Aorta (tissue), 5 donors: ENCODE measurements at regions not wholly inside any gene's neighbourhood (a gene's known extent, or its start where the extent isn't known, plus 50 kb on each side); places are given as distances from the start of the nearest gene placed in this dataset.
"Not testable (repeated sequence)": the region's sequence is repeated elsewhere in the genome, so short reads cannot be mapped to it uniquely, and the experiment has no call there.

ENCODE experiments used
- ATAC-seq: fragments of 200-7000 bp; cut with Tn5 transposase; one replicate; pipeline ENCODE4 v1.9.1; 2022; ENCODE audit warnings: moderate library complexity; ENCODE audit not compliant: low FRiP score
- DNase-seq, 2 donors: peaks; one replicate each; pipeline ENCODE4 v3.0.0-alpha.2; 2020
- H3K27ac ChIP-seq, 2 donors: one replicate each; pipeline ENCODE4 v1.5.1; 2013; ENCODE audit warnings: low read length in 2 of 2, mild to moderate bottlenecking in 2 of 2, moderate library complexity in 2 of 2, control low read depth in 1 of 2, inconsistent platforms in 1 of 2, low read depth in 1 of 2
- H3K27me3 ChIP-seq, 2 donors: one replicate each; pipeline ENCODE4 v1.6.1; 2013; ENCODE audit warnings: control low read depth in 1 of 2, low read length in 1 of 2, mild to moderate bottlenecking in 1 of 2, moderate library complexity in 1 of 2; ENCODE audit not compliant: insufficient read depth in 2 of 2, control insufficient read depth in 1 of 2
- H3K36me3 ChIP-seq, 2 donors: one replicate each; pipeline ENCODE4 v1.6.1; 2013; ENCODE audit warnings: control low read depth in 1 of 2, low read length in 1 of 2, mild to moderate bottlenecking in 1 of 2; ENCODE audit not compliant: insufficient read depth in 2 of 2, control insufficient read depth in 1 of 2
- H3K4me1 ChIP-seq, 2 donors: one replicate each; pipeline ENCODE4 v1.6.1; 2013; ENCODE audit warnings: low read length in 2 of 2, control low read depth in 1 of 2, mild to moderate bottlenecking in 1 of 2, moderate library complexity in 1 of 2; ENCODE audit not compliant: insufficient read depth in 2 of 2, control insufficient read depth in 1 of 2
- H3K4me3 ChIP-seq, 2 donors: one replicate each; pipeline ENCODE4 v1.5.1; 2013; ENCODE audit warnings: low read length in 2 of 2, control low read depth in 1 of 2, mild to moderate bottlenecking in 1 of 2
- H3K9me3 ChIP-seq: one replicate; pipeline ENCODE4 v1.6.1; 2013; ENCODE audit warnings: mild to moderate bottlenecking, low read length; ENCODE audit not compliant: control insufficient read depth
- WGBS, 2 donors: extraction: QIAGEN DNeasy Blood & Tissue Kit; methylation state at CpG; one replicate each; pipeline ENCODE4 v1.1.7; 2013; 5-methylcytosine and 5-hydroxymethylcytosine counted together
- intact Hi-C, 2 donors: fragments of 100-400 bp; cut with DNase I; formaldehyde crosslinking; loops; one replicate each; pipeline versions ENCODE4 v1.14.2 to v1.15.0; 2022
- donor health status: healthy with polysubstance abuse.
- donor health status: Bipolar disorder and iron deficiency.
- donor health status: DM: no; HTN: no; CAD: no.
- donor health status: DM: no; HTN: no; CAD: no.
- donor health status: DM: yes; HTN: yes; CAD: no.

- Histone ChIP-seq H3K36me3 (no peaks in the 10 kb centered on the region), H3K4me3 (no peak overlapping the region), H3K4me1 (no peaks in the 10 kb centered on the region), H3K9me3 (no peaks in the 10 kb centered on the region), H3K27me3 (no peaks in the 10 kb centered on the region), H3K27ac (no peak overlapping the region)
- 44 to 82% methylated on average over 1 of the region's 1 CpG for WGBS, 2 donors
- DNase-seq: no peak
- no peak for ATAC-seq
- intact Hi-C loops: no loop called here
Measured at GRCh38 chr7:81492240-81492639, 277.6 kb downstream of the HGF start.

DNA sequence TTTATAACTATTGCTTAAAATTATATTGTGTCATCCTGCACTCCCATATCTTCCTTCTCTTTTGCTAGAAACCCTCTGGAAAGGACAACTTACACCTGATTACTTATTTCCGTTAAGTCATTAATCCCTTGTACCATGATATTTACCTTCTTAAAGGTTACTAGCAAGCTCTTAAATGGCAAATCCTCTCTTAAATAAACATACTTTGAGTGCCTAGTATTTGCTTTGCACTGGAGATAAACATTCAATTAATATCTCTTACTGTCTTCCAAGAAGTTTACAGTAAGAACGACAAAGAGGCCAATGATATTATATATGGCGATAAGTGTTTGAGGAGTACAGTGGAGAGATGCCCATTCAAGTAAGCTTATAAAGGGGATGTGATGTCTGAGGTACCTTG lies 278.3 kb downstream of the HGF start:
- ATAC-seq: no peak
- H3K27ac ChIP-seq: no peak overlapping the region
- no peak overlapping the region for H3K4me3 ChIP-seq
- no peaks in the 10 kb centered on the region for H3K9me3 ChIP-seq
- H3K27me3 ChIP-seq: no peaks in the 10 kb centered on the region
- H3K4me1 ChIP-seq: no peaks in the 10 kb centered on the region
- no peak for DNase-seq
- 89 to 91% methylated on average over 3 of the region's 3 CpGs for WGBS, 2 donors
- no peaks in the 10 kb centered on the region for H3K36me3 ChIP-seq
- intact Hi-C loops: no loop called here

- ATAC-seq (no peak), DNase-seq (no peak)
- no peak overlapping the region for H3K27ac ChIP-seq
- WGBS, 2 donors: 16 to 22% methylated on average over 2 of the region's 2 CpGs
- H3K27me3 ChIP-seq: no peaks in the 10 kb centered on the region
- no peaks in the 10 kb centered on the region for H3K9me3 ChIP-seq
- peaks cover 0 to 1% of the 10 kb centered on the region in 2 donors for H3K4me1 ChIP-seq
- H3K4me3 ChIP-seq: no peak overlapping the region
- intact Hi-C loops: loop anchor here (10.0 kb wide), 2 partner anchors 1087 to 1237 kb away; no protein-coding TSS in a partner anchor
- H3K36me3 ChIP-seq: no peaks in the 10 kb centered on the region
Measured at GRCh38 chr7:81488210-81488609, 281.6 kb downstream of the HGF start.

DNA sequence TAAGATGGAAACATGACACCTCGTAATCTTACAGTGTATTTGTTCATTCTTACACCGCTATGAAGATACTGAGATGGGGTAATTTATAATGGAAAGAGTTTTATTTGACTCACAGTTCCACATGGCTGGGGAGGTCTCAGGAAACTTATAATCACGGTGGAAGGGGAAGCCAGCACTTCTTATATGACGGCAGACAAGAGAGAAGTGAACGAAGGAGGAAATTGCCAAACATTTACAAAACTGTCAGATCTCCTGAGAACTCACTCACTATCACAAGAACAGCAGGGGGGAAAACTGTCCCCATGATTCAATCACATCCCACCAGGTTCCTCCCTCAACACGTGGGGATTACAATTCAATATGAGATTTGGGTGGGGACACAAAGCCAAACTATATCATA lies 282.3 kb downstream of the HGF start:
- H3K36me3 ChIP-seq: no peaks in the 10 kb centered on the region
- H3K4me3 ChIP-seq: no peak overlapping the region
- intact Hi-C loops: loop anchor here (10.0 kb wide), 2 partner anchors 1087 to 1237 kb away; no protein-coding TSS in a partner anchor
- ATAC-seq (no peak), DNase-seq (no peak)
- H3K27me3 ChIP-seq: no peaks in the 10 kb centered on the region
- H3K27ac ChIP-seq: no peak overlapping the region
- peaks cover 0 to 3% of the 10 kb centered on the region in 2 donors for H3K4me1 ChIP-seq
- no peaks in the 10 kb centered on the region for H3K9me3 ChIP-seq
- WGBS, 2 donors: 87 to 95% methylated on average over 6 of the region's 6 CpGs

DNA sequence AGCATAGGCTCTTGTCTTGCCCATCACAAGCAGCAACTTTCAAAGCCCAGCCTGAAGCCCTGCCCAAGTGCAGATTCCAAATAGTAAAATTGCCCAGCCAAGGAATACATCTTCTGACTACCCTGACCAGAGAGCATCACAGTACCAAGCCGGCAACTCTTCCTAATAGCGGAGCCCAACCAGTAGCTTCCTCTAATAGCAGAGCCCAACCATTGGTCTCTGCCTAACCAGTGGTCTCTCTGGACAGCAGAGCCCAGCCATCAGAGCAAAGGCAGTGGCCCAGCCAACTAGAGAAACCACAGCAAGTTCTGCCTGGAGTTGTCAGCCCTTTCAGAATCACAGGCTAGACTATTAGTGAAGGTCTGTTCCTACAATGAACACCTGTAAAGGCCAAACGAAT lies 285.6 kb downstream of the HGF start:
- Histone ChIP-seq H3K27ac (no peak overlapping the region), H3K9me3 (no peaks in the 10 kb centered on the region), H3K4me3 (no peak overlapping the region), H3K4me1 (peaks cover 0 to 3% of the 10 kb centered on the region in 2 donors), H3K36me3 (no peaks in the 10 kb centered on the region), H3K27me3 (no peaks in the 10 kb centered on the region)
- 11 to 23% methylated on average over 3 of the region's 3 CpGs for WGBS, 2 donors
- DNase-seq (peak; percentile 72 to 86), ATAC-seq (peak; percentile 91)
- intact Hi-C loops: loop anchor here (5.0 to 10.0 kb wide), 3 partner anchors 533 to 1241 kb away; no protein-coding TSS in a partner anchor

DNA sequence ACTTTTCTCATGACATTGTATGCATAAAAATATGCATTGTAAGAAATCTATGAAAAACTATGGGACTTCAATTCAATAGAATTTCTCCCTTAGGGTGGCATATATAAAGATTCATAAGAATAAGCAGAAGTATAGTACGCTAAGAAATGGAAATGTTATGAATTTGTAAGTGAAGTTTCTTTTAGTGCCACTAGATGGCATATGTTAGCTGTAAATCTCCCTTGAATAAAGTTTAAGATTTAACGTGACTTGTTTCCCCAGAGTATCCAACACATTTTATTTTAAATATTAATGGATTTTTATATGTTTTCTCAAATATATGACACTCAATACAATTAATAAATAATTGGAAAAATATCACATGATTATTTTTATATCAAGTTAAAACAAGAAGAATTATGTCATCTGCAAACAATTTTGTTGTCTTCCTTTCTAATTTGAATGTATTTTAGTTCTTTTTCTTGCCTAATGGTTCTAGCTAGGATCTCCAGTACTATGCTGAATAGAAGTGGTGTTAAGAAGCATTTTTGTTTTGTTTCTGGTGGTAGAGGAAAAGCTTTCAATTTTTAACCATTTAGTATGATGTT lies 287.2 kb downstream of the HGF start:
- no peaks in the 10 kb centered on the region for H3K36me3 ChIP-seq
- WGBS, 2 donors: 6 to 11% methylated on average over 2 of the region's 2 CpGs
- H3K9me3 ChIP-seq: no peaks in the 10 kb centered on the region
- H3K27me3 ChIP-seq: no peaks in the 10 kb centered on the region
- intact Hi-C loops: loop anchor here (5.0 to 10.0 kb wide), 3 partner anchors 535 to 1242 kb away; no protein-coding TSS in a partner anchor
- peaks cover 0 to 3% of the 10 kb centered on the region in 2 donors for H3K4me1 ChIP-seq
- H3K27ac ChIP-seq: no peak overlapping the region
- DNase-seq (no peak), ATAC-seq (peak; percentile 72)
- H3K4me3 ChIP-seq: no peak overlapping the region

DNA sequence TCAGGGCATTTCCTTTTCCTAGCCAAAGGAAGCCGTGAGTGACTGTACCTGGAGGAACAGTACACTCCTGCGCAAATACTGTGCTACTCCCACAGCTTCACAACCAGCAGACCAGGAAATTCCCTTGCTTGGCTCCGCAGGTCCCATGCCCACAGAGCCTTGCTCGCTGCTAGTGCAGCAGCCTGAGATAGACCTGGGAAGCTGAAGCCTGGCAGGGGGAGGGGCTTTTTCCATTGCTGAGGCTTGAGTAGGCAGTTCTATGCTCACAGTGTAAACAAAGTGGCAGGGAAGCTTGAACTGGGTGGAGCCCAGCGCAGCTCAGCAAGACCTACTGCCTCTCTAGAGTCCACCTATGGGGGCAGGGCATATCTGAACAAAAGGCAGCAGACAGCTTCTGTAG lies 291.2 kb downstream of the HGF start:
- Histone ChIP-seq H3K36me3 (no peaks in the 10 kb centered on the region), H3K4me3 (no peak overlapping the region), H3K27ac (no peak overlapping the region), H3K27me3 (no peaks in the 10 kb centered on the region), H3K9me3 (no peaks in the 10 kb centered on the region), H3K4me1 (peaks cover 0 to 3% of the 10 kb centered on the region in 2 donors)
- WGBS, 2 donors: 82 to 94% methylated on average over 5 of the region's 5 CpGs
- no peak for DNase-seq
- no peak for ATAC-seq
- intact Hi-C loops: no loop called here

DNA sequence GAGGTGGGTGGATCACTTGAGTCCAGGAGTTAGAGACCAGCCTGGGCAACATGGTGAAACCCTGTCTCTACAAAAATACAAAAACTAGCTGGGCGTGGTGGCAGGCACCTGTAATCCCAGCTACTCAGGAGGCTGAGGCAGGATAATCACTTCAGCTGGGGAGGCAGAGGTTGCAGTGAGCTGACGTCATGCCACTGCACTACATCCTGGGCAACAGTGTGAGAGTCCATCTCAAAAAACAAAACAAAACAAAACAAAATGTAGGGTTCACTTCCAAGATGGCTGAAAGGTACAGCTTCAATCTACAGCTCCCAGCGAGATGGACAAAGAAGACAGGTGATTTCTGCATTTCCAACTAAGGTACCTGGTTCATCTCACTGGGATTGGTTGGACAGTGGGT lies 291.6 kb downstream of the HGF start:
- ATAC-seq, H3K9me3 ChIP-seq, H3K4me3 ChIP-seq, intact Hi-C loops, H3K36me3 ChIP-seq, DNase-seq, H3K27me3 ChIP-seq, H3K27ac ChIP-seq, H3K4me1 ChIP-seq: not testable (repeated sequence)
- 65 to 92% methylated on average over 3 of the region's 3 CpGs for WGBS, 2 donors

DNA sequence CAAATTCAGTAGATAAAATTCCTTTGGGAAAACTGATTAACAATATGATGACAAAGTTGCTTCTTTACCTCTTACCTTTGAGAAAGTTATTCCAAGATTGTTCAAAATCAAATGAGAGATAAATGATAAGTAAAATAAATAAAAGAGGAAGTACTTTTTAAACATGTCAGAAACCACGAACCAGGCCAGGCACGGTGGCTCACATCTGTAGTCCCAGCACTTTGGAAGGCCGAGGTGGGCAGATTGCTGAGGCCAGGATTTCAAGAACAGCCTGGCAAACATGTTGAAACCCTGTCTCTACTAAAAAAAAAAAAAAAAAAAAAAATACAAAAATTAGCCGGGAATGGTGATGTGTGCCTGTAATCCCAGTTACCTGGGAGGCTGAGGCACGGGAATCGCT lies 296.6 kb downstream of the HGF start:
- Histone ChIP-seq H3K9me3 (no peaks in the 10 kb centered on the region), H3K27me3 (no peaks in the 10 kb centered on the region), H3K4me1 (no peaks in the 10 kb centered on the region), H3K27ac (no peak overlapping the region), H3K36me3 (no peaks in the 10 kb centered on the region), H3K4me3 (no peak overlapping the region)
- DNase-seq (no peak), ATAC-seq (no peak)
- intact Hi-C loops: no loop called here
- WGBS, 2 donors: 90 to 91% methylated on average over 6 of the region's 6 CpGs
